DND-41 (cell line): ENCODE measurements at regions not wholly inside any gene's neighbourhood (a gene's known extent, or its start where the extent isn't known, plus 50 kb on each side); places are given as distances from the start of the nearest gene placed in this dataset.

ENCODE experiments used
- ATAC-seq: fragments of 200-7000 bp; cut with Tn5 transposase; 3 replicates; pipeline ENCODE4 v1.9.1; 2021; ENCODE audit warnings: low read depth; ENCODE audit not compliant: insufficient read depth
- DNase-seq: peaks from one replicate; pipeline ENCODE4 v3.0.0-alpha.2; 2020
- H2AFZ ChIP-seq: 2 replicates; pipeline ENCODE4 v1.6.0; 2012; ENCODE audit warnings: low read depth, low read length
- H3K27ac ChIP-seq: 2 replicates; pipeline ENCODE4 v1.5.1; 2012; ENCODE audit warnings: low read length, inconsistent platforms
- H3K27me3 ChIP-seq: fragments of 200-600 bp; sonication (generic); 2 replicates; pipeline ENCODE4 v1.6.0; 2012; ENCODE audit warnings: low read length, mild to moderate bottlenecking, inconsistent platforms; ENCODE audit not compliant: insufficient read depth, poor library complexity
- H3K36me3 ChIP-seq: 2 replicates; pipeline ENCODE4 v1.5.1; 2012; ENCODE audit warnings: low read length, inconsistent platforms; ENCODE audit not compliant: insufficient read depth
- H3K4me1 ChIP-seq: 2 replicates; pipeline ENCODE4 v1.5.1; 2012; ENCODE audit warnings: mild to moderate bottlenecking, low read length; ENCODE audit not compliant: insufficient read depth
- H3K4me2 ChIP-seq: 2 replicates; pipeline ENCODE4 v1.6.0; 2012; ENCODE audit warnings: mild to moderate bottlenecking, moderate library complexity, low read length, inconsistent platforms; ENCODE audit not compliant: insufficient read depth
- H3K4me3 ChIP-seq, 2 experiments: fragments of 200-600 bp in 1 of 2; shearing (Covaris generic) in 1 of 2; 2 replicates each; pipeline ENCODE4 v1.5.1; 2012 to 2016; ENCODE audit warnings: inconsistent platforms in 2 of 2, low read length in 2 of 2, mild to moderate bottlenecking in 2 of 2, low read depth in 1 of 2, moderate library complexity in 1 of 2
- H3K79me2 ChIP-seq: 2 replicates; pipeline ENCODE4 v1.6.0; 2012; ENCODE audit warnings: low read length, inconsistent platforms; ENCODE audit not compliant: insufficient read depth
- H3K9ac ChIP-seq: 2 replicates; pipeline ENCODE4 v1.6.0; 2012; ENCODE audit warnings: low read depth, mild to moderate bottlenecking, inconsistent platforms, low read length, moderate library complexity
- H3K9me3 ChIP-seq: 2 replicates; pipeline ENCODE4 v1.5.1; 2012; ENCODE audit warnings: low read length, moderate library complexity, mild to moderate bottlenecking, inconsistent platforms; ENCODE audit not compliant: insufficient read depth, severe bottlenecking
- H4K20me1 ChIP-seq: 2 replicates; pipeline ENCODE4 v1.6.0; 2012; ENCODE audit warnings: low read length; ENCODE audit not compliant: insufficient read depth
- CTCF ChIP-seq: IDR thresholded peaks from 2 replicates; pipeline ENCODE4 v1.5.1; 2012; ENCODE audit warnings: borderline replicate concordance, low read length, moderate library complexity, mild to moderate bottlenecking; ENCODE audit not compliant: poor library complexity, severe bottlenecking; ENCODE audit errors: extremely low read depth
- EZH2 ChIP-seq: IDR thresholded peaks from 3 replicates; pipeline ENCODE4 v1.6.1; 2012; ENCODE audit warnings: borderline replicate concordance, low read depth, mild to moderate bottlenecking, moderate library complexity, low read length, inconsistent platforms; ENCODE audit not compliant: severe bottlenecking

GRCh38 chr22:49328118-49328475, 499.6 kb downstream of the BRD1 start:
- no peak overlapping the region for H3K4me2 ChIP-seq
- H3K4me3 ChIP-seq: no peak overlapping the region
- H3K9ac ChIP-seq: no peak overlapping the region
- peaks cover 3% of the 10 kb centered on the region for H3K9me3 ChIP-seq
- H2AFZ ChIP-seq: no peak overlapping the region
- no peaks in the 10 kb centered on the region for H3K79me2 ChIP-seq
- no peaks in the 10 kb centered on the region for H3K36me3 ChIP-seq
- TF ChIP-seq CTCF: no peak
- H3K4me1 ChIP-seq: no peaks in the 10 kb centered on the region
- no peak for DNase-seq
- H4K20me1 ChIP-seq: peaks cover 3% of the 10 kb centered on the region; the same call in 1 of the 2 replicates
- peaks cover 19% of the 10 kb centered on the region for H3K27me3 ChIP-seq
- no peak for ATAC-seq
- no peak overlapping the region for H3K27ac ChIP-seq

GRCh38 chr22:49327411-49328117, 500.1 kb downstream of the BRD1 start:
- ATAC-seq: no peak
- H3K9ac ChIP-seq: no peak overlapping the region

GRCh38 chr22:49326558-49326957, 501.1 kb downstream of the BRD1 start:
- H3K9me3 ChIP-seq: peaks cover 3% of the 10 kb centered on the region
- H3K9ac ChIP-seq: no peak overlapping the region
- H4K20me1 ChIP-seq: peaks cover 3% of the 10 kb centered on the region; the same call in 1 of the 2 replicates
- H2AFZ ChIP-seq: no peak overlapping the region; the same call in 1 of the 2 replicates
- H3K79me2 ChIP-seq: no peaks in the 10 kb centered on the region
- DNase-seq: no peak
- H3K27me3 ChIP-seq: peaks cover 21% of the 10 kb centered on the region
- no peak overlapping the region for H3K4me3 ChIP-seq
- H3K36me3 ChIP-seq: no peaks in the 10 kb centered on the region
- no peak for ATAC-seq
- TF ChIP-seq EZH2 (no peak), CTCF (no peak)
- no peak overlapping the region for H3K4me2 ChIP-seq
- H3K4me1 ChIP-seq: no peaks in the 10 kb centered on the region
- no peak overlapping the region for H3K27ac ChIP-seq

More at GRCh38 chr22:49327411-49328117, 500.1 kb downstream of the BRD1 start:
- Histone ChIP-seq H3K4me2 (no peak overlapping the region), H3K9me3 (peaks cover 3% of the 10 kb centered on the region), H3K79me2 (no peaks in the 10 kb centered on the region), H3K4me3 (no peak overlapping the region), H3K27ac (no peak overlapping the region), H3K4me1 (no peaks in the 10 kb centered on the region), H3K27me3 (peaks cover 21% of the 10 kb centered on the region), H3K36me3 (no peaks in the 10 kb centered on the region), H4K20me1 (peaks cover 3% of the 10 kb centered on the region; the same call in 1 of the 2 replicates), H2AFZ (no peak overlapping the region)
- no peak for DNase-seq
- TF ChIP-seq EZH2: no peak
- TF ChIP-seq CTCF: no peak
